ENCODE measurements at regions not wholly inside any gene's neighbourhood (a gene's known extent, or its start where the extent isn't known, plus 50 kb on each side); places are given as distances from the start of the nearest gene placed in this dataset.

DNA sequence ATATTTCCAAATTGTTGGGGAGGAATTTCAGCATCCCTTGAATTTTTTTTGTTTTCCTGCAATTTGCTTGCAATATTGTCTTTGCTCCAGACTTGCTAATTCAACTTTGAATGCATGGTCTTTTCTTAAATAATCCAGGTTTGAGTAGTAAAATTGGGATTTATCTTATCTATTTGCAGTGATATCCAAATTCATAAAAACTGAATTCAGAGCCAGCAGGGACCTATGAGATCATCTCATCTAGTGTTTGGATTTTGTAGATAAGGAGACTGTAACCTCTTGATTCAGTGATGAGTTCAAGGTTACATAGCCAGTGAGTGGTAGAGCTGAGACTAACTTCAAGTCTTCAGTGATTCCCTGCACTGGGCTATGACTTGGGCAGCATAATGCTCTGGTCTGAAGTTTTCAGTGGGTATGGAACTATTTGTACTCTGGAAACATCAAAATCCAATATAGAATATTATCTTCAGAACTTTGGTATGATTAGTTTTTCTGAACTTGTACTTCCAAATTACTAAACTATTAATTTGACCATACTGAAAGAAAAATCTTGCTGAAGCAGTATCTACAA, 109.4 kb downstream of the DISP1 start:
- H3K27me3 ChIP-seq, result no peaks in the 10 kb centered on the region
- no peaks in the 10 kb centered on the region for H3K36me3 ChIP-seq
- peaks cover 9 to 36% of the 10 kb centered on the region in 2 donors for H3K4me1 ChIP-seq
- TF ChIP-seq, protein P1, sequence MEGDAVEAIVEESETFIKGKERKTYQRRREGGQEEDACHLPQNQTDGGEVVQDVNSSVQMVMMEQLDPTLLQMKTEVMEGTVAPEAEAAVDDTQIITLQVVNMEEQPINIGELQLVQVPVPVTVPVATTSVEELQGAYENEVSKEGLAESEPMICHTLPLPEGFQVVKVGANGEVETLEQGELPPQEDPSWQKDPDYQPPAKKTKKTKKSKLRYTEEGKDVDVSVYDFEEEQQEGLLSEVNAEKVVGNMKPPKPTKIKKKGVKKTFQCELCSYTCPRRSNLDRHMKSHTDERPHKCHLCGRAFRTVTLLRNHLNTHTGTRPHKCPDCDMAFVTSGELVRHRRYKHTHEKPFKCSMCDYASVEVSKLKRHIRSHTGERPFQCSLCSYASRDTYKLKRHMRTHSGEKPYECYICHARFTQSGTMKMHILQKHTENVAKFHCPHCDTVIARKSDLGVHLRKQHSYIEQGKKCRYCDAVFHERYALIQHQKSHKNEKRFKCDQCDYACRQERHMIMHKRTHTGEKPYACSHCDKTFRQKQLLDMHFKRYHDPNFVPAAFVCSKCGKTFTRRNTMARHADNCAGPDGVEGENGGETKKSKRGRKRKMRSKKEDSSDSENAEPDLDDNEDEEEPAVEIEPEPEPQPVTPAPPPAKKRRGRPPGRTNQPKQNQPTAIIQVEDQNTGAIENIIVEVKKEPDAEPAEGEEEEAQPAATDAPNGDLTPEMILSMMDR (IDR thresholded peaks at IDR 0.05 in 4 of 5, conservative IDR thresholded peaks at IDR 0.05 in 1 of 5), result no peak
- TF ChIP-seq POLR2A (IDR thresholded peaks at IDR 0.05), result no peak
- H3K9me3 ChIP-seq, result no peaks in the 10 kb centered on the region
- in situ Hi-C loops (cut with MboI; ENCODE audit: low sequenced_read_pairs in 4 of 4) (no loop called here), intact Hi-C loops (cut with DNase I; ENCODE audit: low total_unique reads) (no loop called here)
- ATAC-seq (no peak), DNase-seq (no peak)
- peak overlapping the region in 2 of 4 donors; percentile 10 to 72 for H3K27ac ChIP-seq
- no peak overlapping the region for H3K4me3 ChIP-seq

DNA sequence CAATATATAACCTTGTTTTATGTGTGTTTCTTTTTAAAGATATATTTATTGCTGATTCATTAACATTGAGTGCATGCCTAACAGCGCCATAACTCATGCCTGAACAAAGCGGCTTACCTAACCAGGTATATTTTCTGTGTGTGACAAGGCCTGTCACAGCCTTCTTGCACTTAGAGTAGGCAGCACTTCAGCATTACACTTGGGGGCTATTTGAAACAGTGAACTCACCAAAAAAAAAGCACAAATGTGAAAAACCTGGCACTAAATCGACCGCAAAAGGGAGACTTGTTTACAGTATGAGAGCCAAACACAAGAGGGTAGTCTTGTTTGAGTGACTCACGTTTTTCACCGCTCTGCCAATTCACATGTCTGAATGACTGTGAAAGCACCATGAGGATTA, 111.7 kb downstream of the DISP1 start:
- intact Hi-C loops (cut with DNase I; ENCODE audit: low total_unique reads), result loop anchor here (2.0 to 5.0 kb wide), 2 partner anchors 34 to 112 kb away; partner anchors contain the start of gene DISP1
- H3K27me3 ChIP-seq, result no peaks in the 10 kb centered on the region
- ATAC-seq (peak; percentile 85 to 88), DNase-seq (peak; percentile 34 to 37)
- H3K27ac ChIP-seq, result peak overlapping the region in 3 of 4 donors; percentile 62 to 72 (median 68)
- no peaks in the 10 kb centered on the region for H3K9me3 ChIP-seq
- no peak for TF ChIP-seq POLR2A (IDR thresholded peaks at IDR 0.05)
- TF ChIP-seq, protein P1 (IDR thresholded peaks at IDR 0.05 in 4 of 5, conservative IDR thresholded peaks at IDR 0.05 in 1 of 5), result no peak
- peak overlapping the region in 1 of 4 donors; percentile 12 for H3K4me3 ChIP-seq
- H3K4me1 ChIP-seq, result peaks cover 13 to 36% of the 10 kb centered on the region in 2 donors
- in situ Hi-C loops (cut with MboI; ENCODE audit: low sequenced_read_pairs in 4 of 4), result no loop called here
- H3K36me3 ChIP-seq, result no peaks in the 10 kb centered on the region

DNA sequence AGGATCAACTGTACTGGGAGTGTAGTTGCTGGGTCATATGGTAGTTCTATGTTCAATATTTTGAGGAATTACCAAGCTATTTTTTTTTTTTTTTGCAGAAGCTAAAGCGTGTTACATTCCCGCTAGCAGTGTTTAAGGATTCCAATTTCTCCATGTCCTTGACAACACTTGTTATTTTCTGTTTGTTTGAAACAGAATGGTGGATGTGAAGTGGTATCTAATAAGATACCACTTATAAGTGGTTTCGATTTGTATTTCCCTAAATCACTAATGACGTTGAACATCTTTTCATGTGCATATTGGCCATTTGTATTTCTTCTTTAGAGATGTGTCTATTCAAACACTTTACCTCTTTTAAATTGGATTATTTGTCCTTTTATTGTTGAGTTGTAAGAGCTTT, 112.2 kb downstream of the DISP1 start:
- TF ChIP-seq POLR2A (IDR thresholded peaks at IDR 0.05), result no peak
- TF ChIP-seq, protein P1 (IDR thresholded peaks at IDR 0.05 in 4 of 5, conservative IDR thresholded peaks at IDR 0.05 in 1 of 5), result no peak
- Histone ChIP-seq H3K4me1 (peaks cover 13 to 36% of the 10 kb centered on the region in 2 donors), H3K9me3 (no peaks in the 10 kb centered on the region), H3K36me3 (no peaks in the 10 kb centered on the region), H3K4me3 (peak overlapping the region in 2 of 4 donors; percentile 1 to 12), H3K27ac (peak overlapping the region in 3 of 4 donors; percentile 62 to 72 (median 68)), H3K27me3 (no peaks in the 10 kb centered on the region)
- no peak for DNase-seq
- intact Hi-C loops (cut with DNase I; ENCODE audit: low total_unique reads) (loop anchor here (2.0 to 5.0 kb wide), 2 partner anchors 35 to 112 kb away; partner anchors contain the start of gene DISP1), in situ Hi-C loops (cut with MboI; ENCODE audit: low sequenced_read_pairs in 4 of 4) (no loop called here)
- peak; percentile 14 to 23 for ATAC-seq

DNA sequence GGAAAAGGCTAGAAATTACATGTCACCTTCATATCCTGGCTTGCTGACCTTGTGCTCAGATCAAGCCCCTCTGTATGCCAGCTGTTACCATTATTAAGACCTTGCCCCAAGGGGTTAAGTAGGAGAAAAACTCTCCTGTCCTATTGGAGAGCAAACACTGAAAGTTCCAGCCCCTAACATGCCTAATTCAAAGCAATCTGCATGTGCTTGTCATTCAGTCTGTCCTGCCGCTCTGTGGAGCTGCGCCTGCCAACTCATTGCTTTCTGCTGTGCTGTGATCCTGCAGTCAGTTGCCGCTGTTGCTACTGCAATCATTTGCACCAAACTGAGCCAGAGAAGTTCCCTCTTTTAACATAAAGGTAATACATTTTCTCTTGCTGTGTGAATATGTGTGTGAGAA, 113.4 kb downstream of the DISP1 start:
- DNase-seq (peak; percentile 64 to 80), ATAC-seq (peak; percentile 94 to 95)
- no peaks in the 10 kb centered on the region for H3K27me3 ChIP-seq
- peak overlapping the region; percentile 4 to 72 (median 65) for H3K27ac ChIP-seq
- TF ChIP-seq POLR2A (IDR thresholded peaks at IDR 0.05), result peak in 1 of 2 donors; percentile 32
- TF ChIP-seq, protein P1 (IDR thresholded peaks at IDR 0.05 in 4 of 5, conservative IDR thresholded peaks at IDR 0.05 in 1 of 5), result peak in 1 of 5 experiments; percentile 23
- no peaks in the 10 kb centered on the region for H3K36me3 ChIP-seq
- intact Hi-C loops (cut with DNase I; ENCODE audit: low total_unique reads) (loop anchor here (5.0 kb wide), 1 partner anchor 36 kb away; no protein-coding TSS in a partner anchor), in situ Hi-C loops (cut with MboI; ENCODE audit: low sequenced_read_pairs in 4 of 4) (no loop called here)
- peak overlapping the region; percentile 35 to 42 (median 38) for H3K4me3 ChIP-seq
- H3K9me3 ChIP-seq, result no peaks in the 10 kb centered on the region
- H3K4me1 ChIP-seq, result peaks cover 13 to 36% of the 10 kb centered on the region in 2 donors

All from gastrocnemius medialis (tissue), 4 donors.